GM12878 (cell line): ENCODE measurements at regions not wholly inside any gene's neighbourhood (a gene's known extent, or its start where the extent isn't known, plus 50 kb on each side); places are given as distances from the start of the nearest gene placed in this dataset.

Experiments used
- CHD1 ChIP-seq: IDR thresholded peaks from 2 replicates; pipeline ENCODE4 v1.6.1; 2012; ENCODE audit warnings: low read depth, low read length, improper control_type of control experiment
- CTCF ChIP-seq, 3 experiments: IDR thresholded peaks in 2 of 3; conservative IDR thresholded peaks in 1 of 3; 2 replicates each; pipeline ENCODE4 v1.5.1; 2011; ENCODE audit warnings: low read depth in 3 of 3, low read length in 3 of 3, mild to moderate bottlenecking in 3 of 3, control low read depth in 2 of 3, moderate library complexity in 2 of 3, inconsistent platforms in 1 of 3, mixed read lengths in 1 of 3; ENCODE audit not compliant: control insufficient read depth in 2 of 3, insufficient read depth in 1 of 3; ENCODE audit errors: extremely low read depth in 1 of 3
- MAX ChIP-seq: IDR thresholded peaks from 2 replicates; pipeline ENCODE4 v1.6.1; 2012; ENCODE audit warnings: low read depth, low read length, improper control_type of control experiment
- POLR2AphosphoS5 ChIP-seq: IDR thresholded peaks from 2 replicates; pipeline ENCODE4 v1.6.1; 2011; ENCODE audit warnings: mild to moderate bottlenecking, low read length, inconsistent platforms
- TCF3 ChIP-seq: IDR thresholded peaks from 2 replicates; pipeline ENCODE4 v1.6.1; 2012; ENCODE audit warnings: low read depth, mild to moderate bottlenecking, low read length, borderline replicate concordance; ENCODE audit not compliant: insufficient read depth
- ZNF217 ChIP-seq: fragments of 450-650 bp; IDR thresholded peaks from 2 replicates; pipeline ENCODE4 v1.6.1; 2017; ENCODE audit warnings: antibody characterized with exemption, mild to moderate bottlenecking

- no peak for TF ChIP-seq POLR2AphosphoS5
- TF ChIP-seq ZNF217, result no peak
- no peak for TF ChIP-seq CTCF (IDR thresholded peaks at IDR 0.05 in 2 of 3, conservative IDR thresholded peaks at IDR 0.05 in 1 of 3; ENCODE audit: control insufficient read depth in 2 of 3, extremely low read depth in 1 of 3, insufficient read depth in 1 of 3, low read depth in 3 of 3, low read length in 3 of 3)
- TF ChIP-seq TCF3, result no peak
- no peak for TF ChIP-seq MAX
- TF ChIP-seq CHD1, result no peak
These were observed 78.8 kb upstream of the CRBN start for GRCh38 chr3:3258281-3258680.
